ENCODE measurements at regions not wholly inside any gene's neighbourhood (a gene's known extent, or its start where the extent isn't known, plus 50 kb on each side); places are given as distances from the start of the nearest gene placed in this dataset.
A peak's percentile ranks its signal among the peaks of the same experiment; 100 is the strongest.

GRCh38 chr12:93956551-93956950 is 191.8 kb upstream of the PLXNC1 start:
- TF ChIP-seq, protein P1, sequence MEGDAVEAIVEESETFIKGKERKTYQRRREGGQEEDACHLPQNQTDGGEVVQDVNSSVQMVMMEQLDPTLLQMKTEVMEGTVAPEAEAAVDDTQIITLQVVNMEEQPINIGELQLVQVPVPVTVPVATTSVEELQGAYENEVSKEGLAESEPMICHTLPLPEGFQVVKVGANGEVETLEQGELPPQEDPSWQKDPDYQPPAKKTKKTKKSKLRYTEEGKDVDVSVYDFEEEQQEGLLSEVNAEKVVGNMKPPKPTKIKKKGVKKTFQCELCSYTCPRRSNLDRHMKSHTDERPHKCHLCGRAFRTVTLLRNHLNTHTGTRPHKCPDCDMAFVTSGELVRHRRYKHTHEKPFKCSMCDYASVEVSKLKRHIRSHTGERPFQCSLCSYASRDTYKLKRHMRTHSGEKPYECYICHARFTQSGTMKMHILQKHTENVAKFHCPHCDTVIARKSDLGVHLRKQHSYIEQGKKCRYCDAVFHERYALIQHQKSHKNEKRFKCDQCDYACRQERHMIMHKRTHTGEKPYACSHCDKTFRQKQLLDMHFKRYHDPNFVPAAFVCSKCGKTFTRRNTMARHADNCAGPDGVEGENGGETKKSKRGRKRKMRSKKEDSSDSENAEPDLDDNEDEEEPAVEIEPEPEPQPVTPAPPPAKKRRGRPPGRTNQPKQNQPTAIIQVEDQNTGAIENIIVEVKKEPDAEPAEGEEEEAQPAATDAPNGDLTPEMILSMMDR (IDR thresholded peaks at IDR 0.05; ENCODE audit: low read depth, low read length): no peak
- no peak for DNase-seq (ENCODE audit: low read depth, low spot score)
- Histone ChIP-seq H3K27me3 (ENCODE audit: control insufficient read depth, insufficient read depth, low read length) (no peaks in the 10 kb centered on the region), H3K27ac (ENCODE audit: low read depth, low read length) (no peak overlapping the region), H3K4me3 (ENCODE audit: low read depth, low read length) (no peak overlapping the region), H3K9me3 (ENCODE audit: control insufficient read depth, insufficient read depth, low read length) (no peaks in the 10 kb centered on the region)
- ChIA-PET CTCF (no interaction called here), POLR2A (no interaction called here)

DNA sequence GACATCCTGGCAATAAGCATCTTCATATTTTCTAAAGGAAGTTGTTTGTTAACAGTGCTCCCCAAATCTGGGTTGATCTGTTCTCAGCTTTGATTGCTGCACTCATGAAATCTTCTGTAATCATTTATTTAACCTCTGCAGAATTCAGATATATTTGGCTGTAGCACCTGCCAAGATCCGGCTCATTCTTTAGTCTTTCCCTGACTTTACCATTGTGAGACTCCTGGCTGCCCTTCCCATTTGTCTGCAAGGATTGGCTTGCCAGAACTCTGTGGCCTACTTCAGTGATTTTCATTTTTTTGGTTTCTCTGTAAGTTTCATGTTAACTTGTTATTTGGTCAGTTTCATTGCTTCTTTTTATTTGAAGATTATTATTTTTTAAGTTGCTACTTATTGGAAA is 191.2 kb upstream of the PLXNC1 start:
- H3K27ac ChIP-seq (ENCODE audit: low read depth, low read length): no peak overlapping the region
- H3K9me3 ChIP-seq (ENCODE audit: control insufficient read depth, insufficient read depth, low read length): peaks cover 2% of the 10 kb centered on the region; the same call in 1 of the 2 replicates
- ChIA-PET CTCF (no interaction called here), POLR2A (no interaction called here)
- DNase-seq (ENCODE audit: low read depth, low spot score): no peak
- TF ChIP-seq, protein P1 (IDR thresholded peaks at IDR 0.05; ENCODE audit: low read depth, low read length): no peak
- H3K27me3 ChIP-seq (ENCODE audit: control insufficient read depth, insufficient read depth, low read length): no peaks in the 10 kb centered on the region
- H3K4me3 ChIP-seq (ENCODE audit: low read depth, low read length): no peak overlapping the region

GRCh38 chr12:93957870-93958269 is 190.5 kb upstream of the PLXNC1 start:
- H3K27me3 ChIP-seq (ENCODE audit: control insufficient read depth, insufficient read depth, low read length): no peaks in the 10 kb centered on the region
- peaks cover 3% of the 10 kb centered on the region; the same call in 1 of the 2 replicates for H3K9me3 ChIP-seq (ENCODE audit: control insufficient read depth, insufficient read depth, low read length)
- H3K4me3 ChIP-seq (ENCODE audit: low read depth, low read length): no peak overlapping the region
- CTCF ChIA-PET: no interaction called here
- TF ChIP-seq, protein P1 (IDR thresholded peaks at IDR 0.05; ENCODE audit: low read depth, low read length): 0 out of 2 replicates have a peak, but pooled peaks have one; percentile 3
- POLR2A ChIA-PET: no interaction called here
- DNase-seq (ENCODE audit: low read depth, low spot score): no peak
- no peak overlapping the region for H3K27ac ChIP-seq (ENCODE audit: low read depth, low read length)

DNA sequence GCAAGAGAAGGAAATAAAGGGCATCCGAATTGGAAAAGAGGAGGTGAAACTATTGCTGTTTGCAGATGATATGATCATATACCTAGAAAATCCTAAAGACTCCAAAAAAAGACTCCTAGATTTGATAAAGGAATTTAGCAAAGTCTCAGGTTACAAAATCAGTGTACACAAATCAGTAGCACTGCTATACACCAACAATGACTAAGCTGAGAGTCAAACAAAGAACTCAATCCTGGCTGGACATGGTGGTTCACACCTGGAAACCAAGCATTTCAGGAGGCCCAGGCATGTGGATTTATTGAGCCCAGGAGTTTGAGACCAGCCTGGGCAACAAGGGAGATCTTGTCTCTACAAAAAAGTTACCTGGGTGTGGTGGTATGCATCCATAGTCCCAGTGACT is 188.7 kb upstream of the PLXNC1 start:
- H3K27me3 ChIP-seq (ENCODE audit: control insufficient read depth, insufficient read depth, low read length): no peaks in the 10 kb centered on the region
- CTCF ChIA-PET: no interaction called here

DNA sequence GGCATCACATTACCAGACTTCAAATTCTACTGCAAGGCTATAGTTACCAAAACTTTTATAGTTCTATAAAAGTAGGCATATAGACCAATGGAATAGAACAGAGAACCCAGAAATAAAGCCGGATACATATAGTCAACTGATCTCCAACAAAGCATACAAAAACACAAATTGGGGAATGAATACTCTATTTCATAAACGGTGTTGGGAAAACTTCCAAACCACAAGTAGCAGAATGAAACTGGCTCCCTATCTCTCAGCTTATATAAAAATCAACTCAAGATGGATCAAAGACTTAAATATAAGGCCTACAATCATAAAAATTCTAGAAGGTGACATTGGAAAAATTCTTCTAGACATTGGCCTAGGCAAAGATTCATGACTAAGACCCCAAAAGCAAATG is 187.9 kb upstream of the PLXNC1 start:
- H3K27me3 ChIP-seq (ENCODE audit: control insufficient read depth, insufficient read depth, low read length): no peaks in the 10 kb centered on the region
- CTCF ChIA-PET: no interaction called here
- no peak for DNase-seq (ENCODE audit: low read depth, low spot score)
- peaks cover 3% of the 10 kb centered on the region; the same call in 1 of the 2 replicates for H3K9me3 ChIP-seq (ENCODE audit: control insufficient read depth, insufficient read depth, low read length)
- TF ChIP-seq, protein P1 (IDR thresholded peaks at IDR 0.05; ENCODE audit: low read depth, low read length): no peak
- no peak overlapping the region for H3K27ac ChIP-seq (ENCODE audit: low read depth, low read length)
- POLR2A ChIA-PET: no interaction called here
- H3K4me3 ChIP-seq (ENCODE audit: low read depth, low read length): no peak overlapping the region

More for the DNA sequence above, 188.7 kb upstream of the PLXNC1 start:
- Histone ChIP-seq H3K9me3 (ENCODE audit: control insufficient read depth, insufficient read depth, low read length) (peaks cover 3% of the 10 kb centered on the region; the same call in 1 of the 2 replicates), H3K27ac (ENCODE audit: low read depth, low read length) (no peak overlapping the region), H3K4me3 (ENCODE audit: low read depth, low read length) (no peak overlapping the region)
- DNase-seq (ENCODE audit: low read depth, low spot score): no peak
- POLR2A ChIA-PET: interaction anchor here (0.6 kb wide), 1 partner anchor 72 kb away, joined by 4 read pairs; no protein-coding TSS in a partner anchor
- TF ChIP-seq, protein P1 (IDR thresholded peaks at IDR 0.05; ENCODE audit: low read depth, low read length): no peak

Data from AG04450 (cell line).